ENCODE measurements at regions not wholly inside any gene's neighbourhood (a gene's known extent, or its start where the extent isn't known, plus 50 kb on each side); places are given as distances from the start of the nearest gene placed in this dataset.
"Not testable (repeated sequence)": the region's sequence is repeated elsewhere in the genome, so short reads cannot be mapped to it uniquely, and the experiment has no call there.

DNA sequence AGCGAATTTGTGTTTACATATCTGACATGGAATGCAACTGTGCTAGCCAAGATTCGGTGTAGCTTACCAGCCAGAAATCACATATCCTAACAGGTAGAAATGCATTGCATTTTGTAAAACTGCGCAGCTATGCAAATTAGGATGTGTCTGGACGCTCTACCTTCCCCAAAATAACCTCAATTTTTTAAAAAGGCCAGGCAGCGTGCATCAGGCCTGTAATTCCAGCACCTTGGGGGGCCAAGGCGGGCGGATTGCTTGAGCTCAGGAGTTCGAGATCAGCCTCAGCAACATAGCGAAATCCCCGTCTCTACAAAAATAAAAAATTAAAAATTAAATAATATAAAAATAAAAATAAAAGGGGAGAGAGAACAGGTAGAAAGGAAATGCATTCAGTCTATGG lies 305.0 kb downstream of the TYW1 start:
- H3K27ac ChIP-seq, result peak overlapping the region; percentile 83 to 93 (median 91)
- H3K27me3 ChIP-seq, result no peaks in the 10 kb centered on the region
- WGBS (ENCODE audit: insufficient coverage, low coverage, low lambda C conversion rate, missing lambda C conversion rate), result 32% methylated on average over 10 of the region's 10 CpGs
- peaks cover 0 to 7% (median 0%) of the 10 kb centered on the region in 4 donors for H3K36me3 ChIP-seq
- DNase-seq, result no peak
- no peaks in the 10 kb centered on the region for H3K9me3 ChIP-seq
- H3K4me3 ChIP-seq, result peak overlapping the region; percentile 76 to 86 (median 81)
- intact Hi-C loops (cut with DNase I), result no loop called here
- ATAC-seq, result no peak
- TF ChIP-seq POLR2A (IDR thresholded peaks at IDR 0.05), result no peak
- TF ChIP-seq, protein P1, sequence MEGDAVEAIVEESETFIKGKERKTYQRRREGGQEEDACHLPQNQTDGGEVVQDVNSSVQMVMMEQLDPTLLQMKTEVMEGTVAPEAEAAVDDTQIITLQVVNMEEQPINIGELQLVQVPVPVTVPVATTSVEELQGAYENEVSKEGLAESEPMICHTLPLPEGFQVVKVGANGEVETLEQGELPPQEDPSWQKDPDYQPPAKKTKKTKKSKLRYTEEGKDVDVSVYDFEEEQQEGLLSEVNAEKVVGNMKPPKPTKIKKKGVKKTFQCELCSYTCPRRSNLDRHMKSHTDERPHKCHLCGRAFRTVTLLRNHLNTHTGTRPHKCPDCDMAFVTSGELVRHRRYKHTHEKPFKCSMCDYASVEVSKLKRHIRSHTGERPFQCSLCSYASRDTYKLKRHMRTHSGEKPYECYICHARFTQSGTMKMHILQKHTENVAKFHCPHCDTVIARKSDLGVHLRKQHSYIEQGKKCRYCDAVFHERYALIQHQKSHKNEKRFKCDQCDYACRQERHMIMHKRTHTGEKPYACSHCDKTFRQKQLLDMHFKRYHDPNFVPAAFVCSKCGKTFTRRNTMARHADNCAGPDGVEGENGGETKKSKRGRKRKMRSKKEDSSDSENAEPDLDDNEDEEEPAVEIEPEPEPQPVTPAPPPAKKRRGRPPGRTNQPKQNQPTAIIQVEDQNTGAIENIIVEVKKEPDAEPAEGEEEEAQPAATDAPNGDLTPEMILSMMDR (IDR thresholded peaks at IDR 0.05), result no peak
- peaks cover 0 to 13% (median 3%) of the 10 kb centered on the region in 4 donors for H3K4me1 ChIP-seq

DNA sequence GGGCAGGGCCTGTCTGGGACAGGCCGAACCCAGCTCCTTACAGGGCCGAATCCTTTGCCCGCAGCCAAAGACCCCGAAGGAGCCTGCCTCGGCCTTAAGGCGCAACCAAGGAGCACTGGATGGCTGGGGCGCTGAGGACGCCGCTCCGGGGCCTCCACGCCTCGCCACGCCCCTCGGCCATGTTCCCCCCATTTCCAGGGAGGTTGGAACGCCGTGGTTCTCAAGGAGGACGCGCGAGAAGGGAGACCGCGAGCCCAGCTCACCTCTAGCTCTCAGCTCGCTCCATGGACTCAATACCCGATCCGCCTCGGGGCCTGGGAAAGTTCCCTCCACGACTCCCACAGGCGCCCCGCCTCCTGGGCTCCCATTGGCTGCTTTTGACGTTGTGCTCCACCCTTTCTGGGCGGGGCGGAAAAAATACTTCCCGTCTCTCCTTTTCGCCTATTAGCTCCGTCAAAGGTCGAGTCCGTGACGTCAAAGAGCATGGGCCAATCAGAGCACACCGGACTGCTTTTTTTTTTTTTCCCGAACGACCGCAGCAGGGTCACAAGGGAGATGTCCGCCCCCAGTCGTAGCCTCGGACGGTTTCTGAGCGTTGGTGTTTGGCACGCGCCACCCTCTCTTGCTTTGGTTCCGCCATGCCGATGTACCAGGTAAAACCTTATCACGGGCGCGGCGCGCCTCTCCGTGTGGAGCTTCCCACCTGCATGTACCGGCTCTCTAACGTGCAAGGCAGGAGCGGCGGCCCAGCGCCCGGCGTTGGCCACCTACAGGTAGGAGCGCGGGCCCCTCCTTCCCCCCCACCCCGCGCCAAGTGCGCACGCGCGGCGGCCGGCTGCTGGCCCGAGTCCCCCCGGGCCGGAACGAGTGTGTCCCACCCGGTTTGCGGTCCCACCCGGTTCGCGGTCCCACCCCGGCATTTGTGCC lies 305.7 kb downstream of the TYW1 start:
- peak overlapping the region; percentile 76 to 86 (median 81) for H3K4me3 ChIP-seq
- WGBS (ENCODE audit: insufficient coverage, low coverage, low lambda C conversion rate, missing lambda C conversion rate), result 0% methylated on average over 17 of the region's 83 CpGs
- ATAC-seq, result peak; percentile 95 to 98 (median 96)

DNA sequence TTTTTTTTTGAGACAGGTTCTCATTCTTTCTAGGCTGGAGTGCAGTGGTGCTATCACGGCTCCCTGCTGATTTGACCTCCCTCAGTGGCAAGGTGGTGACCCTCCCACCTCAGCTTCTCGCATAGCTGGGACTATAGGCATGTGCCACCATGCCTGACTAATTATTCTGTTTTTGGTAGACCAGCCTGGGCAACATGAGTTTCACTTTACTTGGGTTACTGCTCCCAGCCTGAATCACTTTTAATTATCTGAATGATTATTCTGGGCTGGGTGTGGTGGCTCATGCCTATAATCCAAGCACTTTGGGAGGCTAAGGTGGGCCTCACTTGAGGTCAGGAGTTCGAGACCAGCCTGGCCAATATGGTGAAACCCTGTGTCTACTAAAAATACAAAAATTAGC lies 308.2 kb downstream of the TYW1 start:
- WGBS (ENCODE audit: insufficient coverage, low coverage, low lambda C conversion rate, missing lambda C conversion rate), result 73% methylated on average over 2 of the region's 3 CpGs
- DNase-seq, result not testable (repeated sequence)

More for the DNA sequence above, 305.7 kb downstream of the TYW1 start:
- peak; percentile 84 for TF ChIP-seq POLR2A (IDR thresholded peaks at IDR 0.05)
- TF ChIP-seq, protein P1 (IDR thresholded peaks at IDR 0.05), result peak in 3 of 4 donors; percentile 32 to 58 (median 34)
- intact Hi-C loops (cut with DNase I), result no loop called here
- no peaks in the 10 kb centered on the region for H3K9me3 ChIP-seq
- H3K27me3 ChIP-seq, result no peaks in the 10 kb centered on the region
- DNase-seq, result peak; percentile 98 to 99 (median 98)
- peaks cover 0 to 13% (median 3%) of the 10 kb centered on the region in 4 donors for H3K4me1 ChIP-seq
- H3K36me3 ChIP-seq, result peaks cover 0 to 14% (median 0%) of the 10 kb centered on the region in 4 donors
- peak overlapping the region; percentile 83 to 93 (median 91) for H3K27ac ChIP-seq

DNA sequence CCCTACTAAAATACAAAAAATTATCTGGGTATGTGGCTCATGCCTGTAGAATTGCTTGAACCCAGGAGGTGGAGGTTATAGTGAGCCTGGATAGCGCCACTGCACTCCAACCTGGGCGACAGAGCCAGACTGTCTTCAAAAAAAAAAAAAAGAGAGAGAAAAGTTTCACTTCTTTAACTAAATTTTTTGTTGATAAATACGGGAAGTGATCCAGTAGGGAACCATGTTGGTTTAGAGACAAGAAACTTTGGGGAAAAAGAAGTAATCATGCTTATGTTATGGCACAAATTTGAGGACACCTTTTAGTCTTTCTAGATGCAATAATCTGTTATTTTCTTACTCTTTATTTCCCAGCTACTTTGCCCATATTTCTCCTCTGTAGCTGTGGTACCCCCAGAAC lies 309.7 kb downstream of the TYW1 start:
- intact Hi-C loops (cut with DNase I), result no loop called here
- DNase-seq (no peak), ATAC-seq (no peak)
- 57% methylated on average over 1 of the region's 3 CpGs for WGBS (ENCODE audit: insufficient coverage, low coverage, low lambda C conversion rate, missing lambda C conversion rate)
- Histone ChIP-seq H3K4me1 (peaks cover 0 to 11% (median 2%) of the 10 kb centered on the region in 4 donors), H3K27me3 (no peaks in the 10 kb centered on the region), H3K27ac (no peak overlapping the region), H3K9me3 (no peaks in the 10 kb centered on the region), H3K4me3 (no peak overlapping the region), H3K36me3 (peaks cover 9 to 53% (median 16%) of the 10 kb centered on the region in 4 donors)
- TF ChIP-seq, protein P1 (IDR thresholded peaks at IDR 0.05), result no peak
- no peak for TF ChIP-seq POLR2A (IDR thresholded peaks at IDR 0.05)

More for the DNA sequence above, 308.2 kb downstream of the TYW1 start:
- intact Hi-C loops (cut with DNase I); H3K9me3 ChIP-seq; H3K27ac ChIP-seq; ATAC-seq; H3K27me3 ChIP-seq; H3K4me3 ChIP-seq: not testable (repeated sequence)
- peaks cover 0 to 13% (median 3%) of the 10 kb centered on the region in 4 donors for H3K4me1 ChIP-seq
- peaks cover 2 to 38% (median 7%) of the 10 kb centered on the region in 4 donors for H3K36me3 ChIP-seq
